ENCODE measurements at regions not wholly inside any gene's neighbourhood (a gene's known extent, or its start where the extent isn't known, plus 50 kb on each side); places are given as distances from the start of the nearest gene placed in this dataset.
"Not testable (repeated sequence)": the region's sequence is repeated elsewhere in the genome, so short reads cannot be mapped to it uniquely, and the experiment has no call there.

- H3K4me1 Mint-ChIP-seq (ENCODE audit: low read depth): peaks cover 4% of the 10 kb centered on the region
- H3K36me3 Mint-ChIP-seq (ENCODE audit: low read depth): no peaks in the 10 kb centered on the region
- peaks cover 4% of the 10 kb centered on the region for H3K9me3 Mint-ChIP-seq
- H3K4me3 Mint-ChIP-seq: no peak overlapping the region
- H3K27me3 Mint-ChIP-seq: peaks cover 27% of the 10 kb centered on the region
- H3K27ac Mint-ChIP-seq: no peak overlapping the region
These were observed 132.4 kb upstream of the ENPEP start for GRCh38 chr4:110343534-110343933.

- H3K4me1 Mint-ChIP-seq (ENCODE audit: low read depth); H3K36me3 Mint-ChIP-seq (ENCODE audit: low read depth); H3K27ac Mint-ChIP-seq; H3K4me3 Mint-ChIP-seq; H3K9me3 Mint-ChIP-seq: not testable (repeated sequence)
- peaks cover 27% of the 10 kb centered on the region for H3K27me3 Mint-ChIP-seq
These were observed 134.8 kb upstream of the ENPEP start for GRCh38 chr4:110341118-110341517.

DNA sequence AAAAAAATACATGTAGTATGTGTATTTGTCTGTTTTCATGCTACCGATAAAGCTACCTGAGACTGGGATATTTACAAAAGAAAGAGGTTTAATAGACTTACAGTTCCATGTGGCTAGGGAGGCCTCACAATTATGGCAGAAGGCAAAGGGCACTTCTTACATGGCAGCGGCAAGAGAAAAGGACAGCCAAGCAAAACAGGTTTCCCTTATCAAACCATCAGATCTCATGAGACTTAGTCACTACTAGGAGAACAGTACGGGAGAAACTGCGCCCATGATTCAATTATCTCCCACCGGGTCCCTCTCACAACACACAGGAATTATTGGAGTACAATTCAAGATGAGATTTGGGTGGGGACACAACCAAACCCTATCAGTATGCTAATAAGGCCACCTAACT is 137.0 kb upstream of the ELOVL6 start:
- H3K27me3 Mint-ChIP-seq: peaks cover 23% of the 10 kb centered on the region
- H3K36me3 Mint-ChIP-seq (ENCODE audit: low read depth): no peaks in the 10 kb centered on the region
- no peaks in the 10 kb centered on the region for H3K9me3 Mint-ChIP-seq
- H3K4me3 Mint-ChIP-seq: no peak overlapping the region
- H3K27ac Mint-ChIP-seq: no peak overlapping the region
- H3K4me1 Mint-ChIP-seq (ENCODE audit: low read depth): no peaks in the 10 kb centered on the region

- Mint-ChIP-seq H3K27me3 (peaks cover 39% of the 10 kb centered on the region), H3K36me3 (ENCODE audit: low read depth) (no peaks in the 10 kb centered on the region), H3K27ac (no peak overlapping the region), H3K4me3 (no peak overlapping the region), H3K9me3 (no peaks in the 10 kb centered on the region), H3K4me1 (ENCODE audit: low read depth) (no peaks in the 10 kb centered on the region)
These were observed 134.1 kb upstream of the ELOVL6 start for GRCh38 chr4:110332483-110332882.

DNA sequence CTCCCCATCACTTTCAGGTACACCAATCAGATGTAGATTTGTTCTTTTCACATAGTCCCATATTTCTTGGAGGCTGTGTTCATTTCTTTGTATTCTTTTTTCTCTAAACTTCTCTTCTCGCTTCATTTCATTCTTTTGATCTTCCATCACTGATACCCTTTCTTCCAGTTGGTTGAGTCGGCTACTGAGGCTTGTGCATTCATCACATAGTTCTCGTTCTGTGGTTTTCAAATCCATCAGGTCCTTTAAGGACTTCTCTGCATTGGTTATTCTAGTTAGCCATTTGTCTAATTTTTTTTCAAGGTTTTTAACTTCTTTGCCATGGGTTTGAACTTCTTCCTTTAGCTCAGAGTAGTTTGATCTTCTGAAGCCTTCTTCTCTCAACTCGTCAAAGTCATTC is 128.0 kb upstream of the ELOVL6 start:
- not testable (repeated sequence) for H3K27ac Mint-ChIP-seq; H3K4me1 Mint-ChIP-seq (ENCODE audit: low read depth); H3K9me3 Mint-ChIP-seq; H3K36me3 Mint-ChIP-seq (ENCODE audit: low read depth); H3K4me3 Mint-ChIP-seq
- H3K27me3 Mint-ChIP-seq: peaks cover 27% of the 10 kb centered on the region

GRCh38 chr4:110310795-110311194 is 112.4 kb upstream of the ELOVL6 start:
- no peak overlapping the region for H3K4me3 Mint-ChIP-seq
- H3K4me1 Mint-ChIP-seq (ENCODE audit: low read depth): no peaks in the 10 kb centered on the region
- peaks cover 22% of the 10 kb centered on the region for H3K27me3 Mint-ChIP-seq

GRCh38 chr4:110309675-110310074 is 111.3 kb upstream of the ELOVL6 start:
- no peaks in the 10 kb centered on the region for H3K9me3 Mint-ChIP-seq
- no peak overlapping the region for H3K4me3 Mint-ChIP-seq
- peaks cover 20% of the 10 kb centered on the region for H3K27me3 Mint-ChIP-seq
- no peaks in the 10 kb centered on the region for H3K4me1 Mint-ChIP-seq (ENCODE audit: low read depth)
- H3K27ac Mint-ChIP-seq: no peak overlapping the region
- H3K36me3 Mint-ChIP-seq (ENCODE audit: low read depth): no peaks in the 10 kb centered on the region

More at GRCh38 chr4:110310795-110311194, 112.4 kb upstream of the ELOVL6 start:
- H3K36me3 Mint-ChIP-seq (ENCODE audit: low read depth): no peaks in the 10 kb centered on the region
- H3K9me3 Mint-ChIP-seq: no peaks in the 10 kb centered on the region
- H3K27ac Mint-ChIP-seq: no peak overlapping the region

DNA sequence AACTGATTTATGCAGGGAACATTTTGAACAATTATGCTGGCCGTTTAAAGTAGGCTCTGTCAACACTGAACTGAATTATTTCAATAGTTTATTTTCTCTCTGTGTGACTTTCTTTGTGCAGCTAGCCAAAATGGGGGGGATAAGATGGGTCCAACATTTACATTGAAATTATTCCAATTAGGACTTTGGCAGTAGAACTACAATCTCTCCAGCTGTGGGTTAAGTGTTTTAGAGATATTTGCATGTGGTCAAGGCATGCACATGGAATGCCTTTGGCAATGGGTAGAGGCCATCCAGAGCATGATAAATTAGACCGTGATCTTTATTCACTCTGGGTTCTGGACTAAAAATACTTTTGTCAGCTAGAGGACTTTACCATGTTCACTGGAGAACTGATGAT is 107.9 kb upstream of the ELOVL6 start:
- H3K4me3 Mint-ChIP-seq: no peak overlapping the region
- no peaks in the 10 kb centered on the region for H3K9me3 Mint-ChIP-seq
- no peaks in the 10 kb centered on the region for H3K4me1 Mint-ChIP-seq (ENCODE audit: low read depth)

DNA sequence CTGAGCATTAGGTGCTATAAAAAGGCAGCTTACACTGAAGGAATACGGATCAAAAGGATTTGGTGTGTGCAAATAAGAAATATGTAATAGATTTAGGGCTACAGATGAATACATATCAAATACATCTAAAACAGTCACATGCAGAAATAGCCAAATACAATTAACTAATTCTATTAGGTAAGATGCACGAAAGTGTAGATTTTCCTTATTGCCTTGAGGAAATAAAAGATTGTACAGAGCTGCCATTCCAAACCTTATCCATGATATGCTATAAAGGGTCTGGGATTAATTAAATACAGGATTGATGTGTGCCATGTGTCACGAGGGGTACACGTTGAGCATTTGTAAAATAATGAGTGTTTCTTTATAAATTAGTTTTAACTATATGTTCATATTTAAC is 107.0 kb upstream of the ELOVL6 start:
- H3K27ac Mint-ChIP-seq: no peak overlapping the region
- no peak overlapping the region for H3K4me3 Mint-ChIP-seq
- H3K27me3 Mint-ChIP-seq: peaks cover 28% of the 10 kb centered on the region
- H3K9me3 Mint-ChIP-seq: no peaks in the 10 kb centered on the region
- H3K36me3 Mint-ChIP-seq (ENCODE audit: low read depth): no peaks in the 10 kb centered on the region
- no peaks in the 10 kb centered on the region for H3K4me1 Mint-ChIP-seq (ENCODE audit: low read depth)

More for the DNA sequence above, 107.9 kb upstream of the ELOVL6 start:
- H3K27ac Mint-ChIP-seq: no peak overlapping the region
- peaks cover 29% of the 10 kb centered on the region for H3K27me3 Mint-ChIP-seq
- H3K36me3 Mint-ChIP-seq (ENCODE audit: low read depth): no peaks in the 10 kb centered on the region

- Mint-ChIP-seq H3K4me1 (ENCODE audit: low read depth) (peaks cover 22% of the 10 kb centered on the region), H3K27me3 (peaks cover 30% of the 10 kb centered on the region)
These were observed 98.5 kb upstream of the ELOVL6 start for GRCh38 chr4:110296892-110297291.

DNA sequence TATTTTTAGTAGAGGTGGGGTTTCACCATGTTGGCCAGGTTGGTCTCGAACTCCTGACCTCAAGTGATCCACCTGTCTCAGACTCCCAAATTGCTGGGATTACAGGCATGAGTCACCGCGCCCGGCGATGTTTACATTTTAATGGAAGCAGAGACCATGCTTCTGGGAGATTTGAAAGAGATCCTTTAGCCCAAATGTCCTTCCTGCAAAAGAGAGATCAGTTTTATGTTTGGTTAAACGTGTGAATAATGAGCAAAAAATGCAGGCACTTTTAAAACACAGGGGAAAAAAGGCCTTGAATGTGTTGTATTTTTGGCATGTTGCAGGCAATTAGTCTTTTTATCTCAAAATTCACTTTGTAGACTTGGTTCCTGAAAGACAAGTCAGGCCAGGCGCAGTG is 95.8 kb upstream of the ELOVL6 start:
- Mint-ChIP-seq H3K4me1 (ENCODE audit: low read depth) (peaks cover 22% of the 10 kb centered on the region), H3K4me3 (no peak overlapping the region), H3K9me3 (no peaks in the 10 kb centered on the region), H3K27me3 (peaks cover 23% of the 10 kb centered on the region), H3K27ac (no peak overlapping the region), H3K36me3 (ENCODE audit: low read depth) (no peaks in the 10 kb centered on the region)

More at GRCh38 chr4:110296892-110297291, 98.5 kb upstream of the ELOVL6 start:
- peak overlapping the region; percentile 8 for H3K27ac Mint-ChIP-seq
- no peaks in the 10 kb centered on the region for H3K36me3 Mint-ChIP-seq (ENCODE audit: low read depth)
- H3K9me3 Mint-ChIP-seq: peaks cover 4% of the 10 kb centered on the region
- H3K4me3 Mint-ChIP-seq: no peak overlapping the region

DNA sequence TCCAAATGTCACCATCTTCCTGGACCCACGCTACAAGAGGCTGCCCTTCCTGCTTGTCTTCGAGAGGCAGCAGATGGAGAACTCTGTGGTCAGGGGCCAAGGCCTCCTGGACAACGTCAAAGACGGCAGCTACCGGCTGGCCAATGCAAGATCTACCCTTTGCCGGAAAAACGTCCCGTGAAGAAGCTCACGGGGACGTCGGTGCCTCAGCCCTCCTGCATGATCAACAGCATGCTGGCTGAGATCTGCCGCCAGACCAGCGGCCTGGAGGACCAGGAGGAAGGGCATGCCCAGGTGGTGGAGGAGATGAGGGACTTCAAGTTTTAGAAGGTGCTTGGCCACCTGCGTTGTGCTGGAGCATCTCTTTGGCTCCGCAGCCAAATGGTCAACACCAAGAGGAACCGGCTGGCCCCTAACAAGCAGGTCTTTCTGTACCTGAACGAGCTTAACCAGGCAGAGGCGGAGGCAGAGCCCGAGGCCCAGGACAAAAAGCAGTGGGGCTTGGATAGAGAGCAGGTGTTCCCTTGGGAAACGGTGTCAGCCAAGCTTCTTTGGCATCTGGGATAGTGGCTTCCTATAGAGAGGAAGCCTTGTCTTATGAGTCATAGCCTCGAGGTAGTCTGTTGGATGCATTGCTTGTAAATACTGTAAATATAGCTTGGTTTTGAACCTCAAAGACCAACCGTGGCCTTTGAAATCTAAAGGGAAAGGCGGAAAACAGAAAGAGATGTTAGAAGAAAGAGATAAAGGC is 94.8 kb upstream of the ELOVL6 start:
- Mint-ChIP-seq H3K36me3 (ENCODE audit: low read depth) (no peaks in the 10 kb centered on the region), H3K4me3 (no peak overlapping the region), H3K27me3 (peaks cover 25% of the 10 kb centered on the region), H3K9me3 (no peaks in the 10 kb centered on the region), H3K4me1 (ENCODE audit: low read depth) (peaks cover 17% of the 10 kb centered on the region), H3K27ac (no peak overlapping the region)

GRCh38 chr4:110290511-110290910 is 92.1 kb upstream of the ELOVL6 start:
- Mint-ChIP-seq H3K4me1 (ENCODE audit: low read depth) (peaks cover 8% of the 10 kb centered on the region), H3K27ac (no peak overlapping the region), H3K9me3 (no peaks in the 10 kb centered on the region), H3K4me3 (no peak overlapping the region), H3K27me3 (peaks cover 15% of the 10 kb centered on the region), H3K36me3 (ENCODE audit: low read depth) (no peaks in the 10 kb centered on the region)

DNA sequence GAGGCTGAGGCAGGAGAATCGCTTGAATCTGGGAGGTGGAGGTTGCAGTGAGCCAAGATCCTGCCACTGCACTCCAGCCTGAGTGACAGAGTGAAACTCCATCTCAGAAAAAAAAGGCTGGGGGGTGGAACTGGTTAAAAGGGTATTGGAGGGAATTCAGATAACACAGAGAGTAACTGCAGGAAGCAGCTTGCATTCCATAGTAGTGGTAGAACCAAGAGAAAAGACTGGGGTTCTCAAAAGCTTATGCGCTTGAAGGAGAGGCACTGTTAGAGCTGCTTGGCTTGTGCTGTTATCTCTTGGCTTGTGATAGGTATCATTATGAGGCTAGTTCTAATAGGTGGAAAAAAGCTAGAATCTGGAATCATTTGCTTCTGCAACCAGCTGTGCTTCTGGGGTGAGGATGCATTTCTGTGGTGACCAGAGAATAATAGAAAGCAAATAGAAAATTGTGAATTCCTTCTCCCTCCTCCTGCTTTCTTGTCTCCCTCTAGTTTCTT is 91.2 kb upstream of the ELOVL6 start:
- H3K4me1 Mint-ChIP-seq (ENCODE audit: low read depth): peaks cover 5% of the 10 kb centered on the region
- no peak overlapping the region for H3K4me3 Mint-ChIP-seq
- H3K36me3 Mint-ChIP-seq (ENCODE audit: low read depth): no peaks in the 10 kb centered on the region
- H3K9me3 Mint-ChIP-seq: no peaks in the 10 kb centered on the region
- H3K27ac Mint-ChIP-seq: no peak overlapping the region
- H3K27me3 Mint-ChIP-seq: peaks cover 15% of the 10 kb centered on the region

DNA sequence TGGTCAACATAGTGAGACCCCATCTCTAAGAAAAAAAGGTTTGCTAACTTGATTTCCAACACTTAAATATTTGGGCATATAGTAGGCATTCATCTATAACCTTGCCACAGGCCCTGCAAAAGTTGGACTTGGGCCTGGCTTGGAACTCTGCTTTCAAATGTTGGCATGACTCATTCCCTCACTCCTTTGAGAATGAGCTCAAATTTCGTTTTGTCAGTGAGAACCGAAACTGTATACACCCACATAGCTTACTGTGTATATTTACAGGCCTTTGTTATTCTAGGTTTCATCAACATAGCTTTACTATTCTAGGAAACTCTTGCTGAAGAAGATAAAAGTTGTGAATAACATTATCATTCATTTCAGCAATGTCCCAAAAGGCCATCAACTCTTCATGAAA is 88.7 kb upstream of the ELOVL6 start:
- H3K4me3 Mint-ChIP-seq: no peak overlapping the region
- H3K4me1 Mint-ChIP-seq (ENCODE audit: low read depth): peaks cover 5% of the 10 kb centered on the region
- peaks cover 6% of the 10 kb centered on the region for H3K27me3 Mint-ChIP-seq
- no peaks in the 10 kb centered on the region for H3K36me3 Mint-ChIP-seq (ENCODE audit: low read depth)
- no peaks in the 10 kb centered on the region for H3K9me3 Mint-ChIP-seq
- H3K27ac Mint-ChIP-seq: no peak overlapping the region

DNA sequence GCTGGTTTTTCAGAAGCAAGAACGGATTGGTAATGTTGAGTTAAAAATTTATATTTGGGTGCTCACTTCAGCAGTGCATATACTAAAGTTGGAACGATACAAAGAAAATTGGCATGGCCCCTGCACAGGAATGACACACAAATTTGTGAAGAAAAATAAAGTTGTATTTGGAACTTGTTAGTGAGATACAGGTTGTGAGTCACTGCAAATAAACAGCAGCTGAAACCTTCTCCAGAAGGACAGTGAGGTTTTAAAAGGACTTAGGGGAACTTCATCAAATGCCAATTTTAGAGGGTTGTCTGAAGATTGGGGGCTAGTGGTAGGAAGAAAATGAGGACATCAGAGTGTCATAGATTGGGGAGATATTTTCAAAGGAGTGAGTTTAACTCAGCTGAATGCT is 79.7 kb upstream of the ELOVL6 start:
- Mint-ChIP-seq H3K36me3 (ENCODE audit: low read depth) (no peaks in the 10 kb centered on the region), H3K27me3 (peaks cover 3% of the 10 kb centered on the region), H3K9me3 (no peaks in the 10 kb centered on the region), H3K4me1 (ENCODE audit: low read depth) (no peaks in the 10 kb centered on the region), H3K27ac (no peak overlapping the region), H3K4me3 (no peak overlapping the region)
